ENCODE measurements at regions not wholly inside any gene's neighbourhood (a gene's known extent, or its start where the extent isn't known, plus 50 kb on each side); places are given as distances from the start of the nearest gene placed in this dataset.

DNA sequence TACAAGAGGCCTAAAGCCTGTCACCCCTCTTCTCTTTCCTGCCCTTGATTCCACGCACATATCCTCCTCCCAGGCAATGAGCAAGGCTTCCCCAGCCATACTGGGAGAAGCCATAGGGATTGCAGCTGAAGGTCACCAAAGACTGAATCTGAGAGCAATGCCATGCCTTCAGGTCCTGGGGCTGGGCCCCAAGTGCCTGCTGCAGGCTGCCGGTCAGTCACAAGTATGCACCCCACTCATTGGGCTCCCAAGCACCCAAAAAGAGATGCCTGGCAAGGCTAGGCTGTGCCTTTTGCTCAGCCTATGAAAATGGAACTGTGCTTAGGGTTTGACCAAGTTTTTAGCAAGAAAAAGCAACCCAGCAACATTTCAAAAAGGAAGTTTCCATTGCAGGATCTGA is 210.6 kb upstream of the MAMLD1 start (continued):
- TF ChIP-seq KDM2B (CRISPR knock-in tag; IDR thresholded peaks at IDR 0.05) (no peak), ZNF561 (CRISPR knock-in tag; conservative IDR thresholded peaks at IDR 0.05) (no peak), CREM (IDR thresholded peaks at IDR 0.05; ENCODE audit: low read depth) (no peak), BRD9 (IDR thresholded peaks at IDR 0.05; ENCODE audit: low read depth, partially characterized antibody) (no peak), SNIP1 (IDR thresholded peaks at IDR 0.05; ENCODE audit: low read depth) (no peak), UBTF (IDR thresholded peaks at IDR 0.05; ENCODE audit: borderline replicate concordance in 1 of 2, low read depth in 2 of 2, low read length in 2 of 2) (no peak), ASH1L (IDR thresholded peaks at IDR 0.05; ENCODE audit: borderline replicate concordance, low read depth, partially characterized antibody) (no peak)
- TF ChIP-seq, protein P1, sequence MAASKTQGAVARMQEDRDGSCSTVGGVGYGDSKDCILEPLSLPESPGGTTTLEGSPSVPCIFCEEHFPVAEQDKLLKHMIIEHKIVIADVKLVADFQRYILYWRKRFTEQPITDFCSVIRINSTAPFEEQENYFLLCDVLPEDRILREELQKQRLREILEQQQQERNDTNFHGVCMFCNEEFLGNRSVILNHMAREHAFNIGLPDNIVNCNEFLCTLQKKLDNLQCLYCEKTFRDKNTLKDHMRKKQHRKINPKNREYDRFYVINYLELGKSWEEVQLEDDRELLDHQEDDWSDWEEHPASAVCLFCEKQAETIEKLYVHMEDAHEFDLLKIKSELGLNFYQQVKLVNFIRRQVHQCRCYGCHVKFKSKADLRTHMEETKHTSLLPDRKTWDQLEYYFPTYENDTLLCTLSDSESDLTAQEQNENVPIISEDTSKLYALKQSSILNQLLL (CRISPR knock-in tag; IDR thresholded peaks at IDR 0.05; ENCODE audit: borderline replicate concordance) = no peak

Data from K562 (cell line).